Kidney (tissue), 13 donors: ENCODE measurements at regions not wholly inside any gene's neighbourhood (a gene's known extent, or its start where the extent isn't known, plus 50 kb on each side); places are given as distances from the start of the nearest gene placed in this dataset.

Experiments used
- DNase-seq, 5 donors: peaks; one replicate each; pipeline ENCODE4 v3.0.0-alpha.2; 2013 to 2020
- FAIRE-seq: peaks from 2 replicates; lab custom pipeline; 2012; peaks lifted over from hg19 to GRCh38; lab: Jason Lieb, UNC
- H3K27ac ChIP-seq, 2 donors: one replicate each; pipeline ENCODE4 v1.7.0; 2013; ENCODE audit warnings: low read depth in 2 of 2, low read length in 2 of 2, inconsistent platforms in 1 of 2
- H3K27me3 ChIP-seq: one replicate; pipeline ENCODE4 v1.7.1; 2013; ENCODE audit warnings: low read length, inconsistent platforms; ENCODE audit not compliant: control insufficient read depth, insufficient read depth
- H3K36me3 ChIP-seq, 3 donors: one replicate each; pipeline versions ENCODE4 v1.7.0 to v1.7.1; 2013; ENCODE audit warnings: low read length in 3 of 3, control low read depth in 1 of 3, inconsistent platforms in 1 of 3; ENCODE audit not compliant: insufficient read depth in 3 of 3, control insufficient read depth in 2 of 3
- H3K4me1 ChIP-seq, 3 donors: one replicate each; pipeline versions ENCODE4 v1.7.0 to v1.7.1; 2013; ENCODE audit warnings: low read length in 3 of 3, inconsistent platforms in 1 of 3, low read depth in 1 of 3; ENCODE audit not compliant: control insufficient read depth in 2 of 3, insufficient read depth in 2 of 3
- H3K4me3 ChIP-seq, 3 donors: one replicate each; pipeline versions ENCODE4 v1.7.0 to v1.8.1; 2013; ENCODE audit warnings: low read length in 3 of 3, control low read depth in 1 of 3, inconsistent platforms in 1 of 3
- H3K9ac ChIP-seq, 3 donors: one replicate each; pipeline versions ENCODE4 v1.7.0 to v1.7.1; 2013; ENCODE audit warnings: low read length in 3 of 3, control low read depth in 1 of 3, inconsistent platforms in 1 of 3
- H3K9me3 ChIP-seq, 3 donors: one replicate each; pipeline versions ENCODE4 v1.7.0 to v1.7.1; 2013; ENCODE audit warnings: low read length in 3 of 3, control low read depth in 1 of 3, inconsistent platforms in 1 of 3; ENCODE audit not compliant: control insufficient read depth in 2 of 3, insufficient read depth in 1 of 3
- intact Hi-C: fragments of 100-400 bp; cut with DNase I; formaldehyde crosslinking; loops from one replicate; pipeline ENCODE4 v1.11.1; 2022
- TF ChIP-seq, protein P1 (sequence below): IDR thresholded peaks from 3 replicates; pipeline ENCODE4 v1.5.1; 2012; ENCODE audit warnings: mild to moderate bottlenecking, moderate library complexity, borderline replicate concordance; ENCODE audit not compliant: insufficient read depth; ENCODE audit errors: extremely low read depth
- donor health status: control.
- donor health status: control.
- donor health status: control.
- donor health status: control.
- donor health status: control.
- donor health status: DM: yes; HTN: yes; CAD: no.
- donor health status: Normal renal cell carcinoma (clear cell type).

DNA sequence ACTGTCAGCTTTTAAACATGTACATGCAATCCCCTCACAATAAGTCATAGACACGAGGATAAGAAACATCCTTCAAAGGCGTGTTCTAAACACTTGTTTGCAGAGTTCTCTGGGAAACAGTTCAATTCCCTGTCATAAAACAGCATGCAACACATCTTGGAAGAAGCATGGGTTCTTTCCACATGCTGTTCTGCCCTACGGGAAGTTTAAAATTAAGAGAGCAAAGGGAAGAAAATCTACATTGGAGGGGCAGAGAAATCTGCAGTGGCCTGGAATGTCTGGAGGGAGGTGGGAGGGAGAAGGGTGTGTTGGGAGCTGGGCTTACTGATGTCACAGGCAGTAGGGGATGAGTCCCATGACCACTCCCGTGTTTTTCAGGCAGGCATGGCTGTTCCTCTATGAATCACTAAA, 98.3 kb upstream of the SLC2A1 start:
- Histone ChIP-seq H3K4me1 (peaks cover 0 to 3% (median 0%) of the 10 kb centered on the region in 3 donors), H3K9me3 (no peaks in the 10 kb centered on the region), H3K9ac (no peak overlapping the region), H3K36me3 (no peaks in the 10 kb centered on the region), H3K4me3 (no peak overlapping the region), H3K27ac (no peak overlapping the region), H3K27me3 (no peaks in the 10 kb centered on the region)
- TF ChIP-seq, protein P1, sequence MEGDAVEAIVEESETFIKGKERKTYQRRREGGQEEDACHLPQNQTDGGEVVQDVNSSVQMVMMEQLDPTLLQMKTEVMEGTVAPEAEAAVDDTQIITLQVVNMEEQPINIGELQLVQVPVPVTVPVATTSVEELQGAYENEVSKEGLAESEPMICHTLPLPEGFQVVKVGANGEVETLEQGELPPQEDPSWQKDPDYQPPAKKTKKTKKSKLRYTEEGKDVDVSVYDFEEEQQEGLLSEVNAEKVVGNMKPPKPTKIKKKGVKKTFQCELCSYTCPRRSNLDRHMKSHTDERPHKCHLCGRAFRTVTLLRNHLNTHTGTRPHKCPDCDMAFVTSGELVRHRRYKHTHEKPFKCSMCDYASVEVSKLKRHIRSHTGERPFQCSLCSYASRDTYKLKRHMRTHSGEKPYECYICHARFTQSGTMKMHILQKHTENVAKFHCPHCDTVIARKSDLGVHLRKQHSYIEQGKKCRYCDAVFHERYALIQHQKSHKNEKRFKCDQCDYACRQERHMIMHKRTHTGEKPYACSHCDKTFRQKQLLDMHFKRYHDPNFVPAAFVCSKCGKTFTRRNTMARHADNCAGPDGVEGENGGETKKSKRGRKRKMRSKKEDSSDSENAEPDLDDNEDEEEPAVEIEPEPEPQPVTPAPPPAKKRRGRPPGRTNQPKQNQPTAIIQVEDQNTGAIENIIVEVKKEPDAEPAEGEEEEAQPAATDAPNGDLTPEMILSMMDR = no peak
- FAIRE-seq = no peak
- intact Hi-C loops = no loop called here
- DNase-seq = peak in 3 of 5 donors; percentile 23 to 85 (median 30)

DNA sequence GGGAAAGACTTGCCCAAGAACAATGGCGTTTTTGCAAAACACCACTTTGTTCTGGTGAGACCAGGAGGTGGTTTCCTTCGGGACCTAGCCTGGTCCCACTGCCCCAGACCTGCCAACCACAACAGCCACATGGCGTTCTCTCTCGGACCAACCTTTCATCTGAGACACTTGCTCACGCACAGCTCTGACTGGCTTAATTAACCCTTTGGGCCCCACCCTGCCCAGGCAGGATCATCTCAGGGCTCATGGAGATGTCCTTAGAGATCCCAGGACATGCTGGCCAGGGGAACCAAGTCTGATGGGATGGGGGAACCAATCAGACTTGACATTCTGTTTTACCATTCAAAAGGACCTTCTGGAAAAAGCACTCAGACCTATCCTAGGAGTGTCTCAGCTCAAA, 97.8 kb upstream of the SLC2A1 start:
- H3K9ac ChIP-seq = no peak overlapping the region
- TF ChIP-seq, protein P1 = no peak
- no peaks in the 10 kb centered on the region for H3K36me3 ChIP-seq
- no peaks in the 10 kb centered on the region for H3K27me3 ChIP-seq
- intact Hi-C loops = no loop called here
- H3K27ac ChIP-seq = no peak overlapping the region
- FAIRE-seq (no peak), DNase-seq (peak in 1 of 5 donors; percentile 26)
- no peak overlapping the region for H3K4me3 ChIP-seq
- H3K4me1 ChIP-seq = peaks cover 0 to 3% (median 0%) of the 10 kb centered on the region in 3 donors
- H3K9me3 ChIP-seq = no peaks in the 10 kb centered on the region

DNA sequence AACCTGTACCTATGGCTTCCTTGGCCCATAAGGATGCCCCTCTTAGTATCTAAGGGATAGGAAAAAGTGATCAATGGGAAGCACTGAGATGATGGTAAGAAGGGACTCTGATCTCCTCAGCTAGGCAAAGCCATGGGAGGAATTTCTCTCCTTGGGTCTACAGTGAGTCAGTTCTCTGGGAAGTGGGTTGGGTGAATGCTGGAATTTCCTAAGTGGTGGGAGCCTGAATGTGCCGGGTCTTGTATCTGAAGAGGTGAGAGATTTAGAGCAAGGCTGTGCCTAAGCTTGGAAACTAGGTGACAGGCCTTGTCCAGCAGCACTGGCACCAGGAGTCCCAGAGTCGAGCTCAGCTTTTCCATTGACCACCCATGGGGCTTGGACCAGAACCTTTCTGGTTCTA, 96.3 kb upstream of the SLC2A1 start:
- Histone ChIP-seq H3K4me1 (peaks cover 0 to 3% (median 0%) of the 10 kb centered on the region in 3 donors), H3K36me3 (no peaks in the 10 kb centered on the region), H3K27ac (no peak overlapping the region), H3K9ac (no peak overlapping the region), H3K9me3 (no peaks in the 10 kb centered on the region), H3K27me3 (no peaks in the 10 kb centered on the region), H3K4me3 (no peak overlapping the region)
- DNase-seq = no peak
- FAIRE-seq = no peak
- intact Hi-C loops = no loop called here
- TF ChIP-seq, protein P1 = no peak
